Body of pancreas (tissue), 4 donors: ENCODE measurements at regions not wholly inside any gene's neighbourhood (a gene's known extent, or its start where the extent isn't known, plus 50 kb on each side); places are given as distances from the start of the nearest gene placed in this dataset.
"Not testable (repeated sequence)": the region's sequence is repeated elsewhere in the genome, so short reads cannot be mapped to it uniquely, and the experiment has no call there.

ENCODE experiments used
- POLR2A ChIP-seq, 3 donors: fragments of 450-650 bp; IDR thresholded peaks; one replicate each; pipeline ENCODE4 v1.6.1; 2016; ENCODE audit warnings: antibody characterized with exemption in 3 of 3, mild to moderate bottlenecking in 2 of 3
- TF ChIP-seq, protein P1 (sequence below), 7 experiments: fragments of 450-650 bp in 4 of 7; fragments of 200-600 bp in 3 of 7; sonication (generic) in 3 of 7; IDR thresholded peaks; one replicate each; pipeline ENCODE4 v1.5.1; 2016 to 2019; ENCODE audit warnings: antibody characterized with exemption in 7 of 7

DNA sequence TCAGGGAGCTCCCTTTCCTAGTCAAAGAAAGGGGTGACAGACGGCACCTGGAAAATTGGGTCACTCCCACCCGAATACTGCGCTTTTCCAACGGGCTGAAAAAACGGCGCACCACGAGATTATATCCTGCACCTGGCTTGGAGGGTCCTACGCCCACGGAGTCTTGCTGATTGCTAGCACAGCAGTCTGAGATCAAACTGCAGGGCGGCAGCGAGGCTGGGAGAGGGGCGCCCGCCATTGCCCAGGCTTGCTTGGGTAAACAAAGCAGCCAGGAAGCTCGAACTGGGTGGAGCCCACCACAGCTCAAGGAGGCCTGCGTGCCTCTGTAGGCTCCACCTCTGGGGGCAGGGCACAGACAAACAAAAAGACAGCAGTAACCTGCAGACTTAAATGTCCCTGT is 580.5 kb downstream of the RAB28 start:
- TF ChIP-seq, protein P1, sequence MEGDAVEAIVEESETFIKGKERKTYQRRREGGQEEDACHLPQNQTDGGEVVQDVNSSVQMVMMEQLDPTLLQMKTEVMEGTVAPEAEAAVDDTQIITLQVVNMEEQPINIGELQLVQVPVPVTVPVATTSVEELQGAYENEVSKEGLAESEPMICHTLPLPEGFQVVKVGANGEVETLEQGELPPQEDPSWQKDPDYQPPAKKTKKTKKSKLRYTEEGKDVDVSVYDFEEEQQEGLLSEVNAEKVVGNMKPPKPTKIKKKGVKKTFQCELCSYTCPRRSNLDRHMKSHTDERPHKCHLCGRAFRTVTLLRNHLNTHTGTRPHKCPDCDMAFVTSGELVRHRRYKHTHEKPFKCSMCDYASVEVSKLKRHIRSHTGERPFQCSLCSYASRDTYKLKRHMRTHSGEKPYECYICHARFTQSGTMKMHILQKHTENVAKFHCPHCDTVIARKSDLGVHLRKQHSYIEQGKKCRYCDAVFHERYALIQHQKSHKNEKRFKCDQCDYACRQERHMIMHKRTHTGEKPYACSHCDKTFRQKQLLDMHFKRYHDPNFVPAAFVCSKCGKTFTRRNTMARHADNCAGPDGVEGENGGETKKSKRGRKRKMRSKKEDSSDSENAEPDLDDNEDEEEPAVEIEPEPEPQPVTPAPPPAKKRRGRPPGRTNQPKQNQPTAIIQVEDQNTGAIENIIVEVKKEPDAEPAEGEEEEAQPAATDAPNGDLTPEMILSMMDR (IDR thresholded peaks at IDR 0.05) = not testable (repeated sequence)
- TF ChIP-seq POLR2A (IDR thresholded peaks at IDR 0.05) = not testable (repeated sequence)
